ENCODE measurements at regions not wholly inside any gene's neighbourhood (a gene's known extent, or its start where the extent isn't known, plus 50 kb on each side); places are given as distances from the start of the nearest gene placed in this dataset.
"Not testable (repeated sequence)": the region's sequence is repeated elsewhere in the genome, so short reads cannot be mapped to it uniquely, and the experiment has no call there.

GRCh38 chr3:127440384-127440783, 150.1 kb downstream of the TPRA1 start:
- no peak overlapping the region for H3K27ac ChIP-seq
- no peaks in the 10 kb centered on the region for H3K27me3 ChIP-seq (ENCODE audit: insufficient read depth, low read depth, severe bottlenecking)
- TF ChIP-seq CTCF (IDR thresholded peaks at IDR 0.05; ENCODE audit: low read depth, low read length): no peak

GRCh38 chr3:127439621-127440020, 150.9 kb downstream of the TPRA1 start:
- no peaks in the 10 kb centered on the region for H3K9me3 ChIP-seq (ENCODE audit: severe bottlenecking)
- no peak for DNase-seq
- H3K27ac ChIP-seq: no peak overlapping the region
- H3K36me3 ChIP-seq: no peaks in the 10 kb centered on the region
- H3K27me3 ChIP-seq (ENCODE audit: insufficient read depth, low read depth, severe bottlenecking): no peaks in the 10 kb centered on the region
- no peak overlapping the region for H3K4me3 ChIP-seq (ENCODE audit: low read depth, low read length)
- TF ChIP-seq CTCF (IDR thresholded peaks at IDR 0.05; ENCODE audit: low read depth, low read length): no peak

More at GRCh38 chr3:127440384-127440783, 150.1 kb downstream of the TPRA1 start:
- no peak overlapping the region for H3K4me3 ChIP-seq (ENCODE audit: low read depth, low read length)
- no peaks in the 10 kb centered on the region for H3K36me3 ChIP-seq
- no peak for DNase-seq
- no peaks in the 10 kb centered on the region for H3K9me3 ChIP-seq (ENCODE audit: severe bottlenecking)

GRCh38 chr3:127438951-127439350, 151.1 kb upstream of the PRR20G start:
- no peak for TF ChIP-seq CTCF (IDR thresholded peaks at IDR 0.05; ENCODE audit: low read depth, low read length)
- no peak overlapping the region for H3K27ac ChIP-seq
- no peak overlapping the region for H3K4me3 ChIP-seq (ENCODE audit: low read depth, low read length)
- H3K9me3 ChIP-seq (ENCODE audit: severe bottlenecking): no peaks in the 10 kb centered on the region
- no peak for DNase-seq
- no peaks in the 10 kb centered on the region for H3K36me3 ChIP-seq
- H3K27me3 ChIP-seq (ENCODE audit: insufficient read depth, low read depth, severe bottlenecking): no peaks in the 10 kb centered on the region

- no peak overlapping the region for H3K4me3 ChIP-seq (ENCODE audit: low read depth, low read length)
- no peak for DNase-seq
- H3K9me3 ChIP-seq (ENCODE audit: severe bottlenecking): no peaks in the 10 kb centered on the region
- no peaks in the 10 kb centered on the region for H3K27me3 ChIP-seq (ENCODE audit: insufficient read depth, low read depth, severe bottlenecking)
- no peaks in the 10 kb centered on the region for H3K36me3 ChIP-seq
- TF ChIP-seq CTCF (IDR thresholded peaks at IDR 0.05; ENCODE audit: low read depth, low read length): no peak
- no peak overlapping the region for H3K27ac ChIP-seq
Measured at GRCh38 chr3:127438371-127438770, 150.5 kb upstream of the PRR20G start.

GRCh38 chr3:127435299-127435698, 147.5 kb upstream of the PRR20G start:
- H3K27me3 ChIP-seq (ENCODE audit: insufficient read depth, low read depth, severe bottlenecking): not testable (repeated sequence)

GRCh38 chr3:127431066-127431465, 143.2 kb upstream of the PRR20G start:
- Histone ChIP-seq H3K27ac (no peak overlapping the region), H3K27me3 (ENCODE audit: insufficient read depth, low read depth, severe bottlenecking) (no peaks in the 10 kb centered on the region), H3K36me3 (no peaks in the 10 kb centered on the region), H3K9me3 (ENCODE audit: severe bottlenecking) (no peaks in the 10 kb centered on the region), H3K4me3 (ENCODE audit: low read depth, low read length) (no peak overlapping the region)
- no peak for TF ChIP-seq CTCF (IDR thresholded peaks at IDR 0.05; ENCODE audit: low read depth, low read length)
- no peak for DNase-seq

More at GRCh38 chr3:127435299-127435698, 147.5 kb upstream of the PRR20G start:
- H3K27ac ChIP-seq; DNase-seq; H3K36me3 ChIP-seq; H3K4me3 ChIP-seq (ENCODE audit: low read depth, low read length); H3K9me3 ChIP-seq (ENCODE audit: severe bottlenecking): not testable (repeated sequence)
